Upper lobe of right lung (tissue), 1 donor: ENCODE measurements at regions not wholly inside any gene's neighbourhood (a gene's known extent, or its start where the extent isn't known, plus 50 kb on each side); places are given as distances from the start of the nearest gene placed in this dataset.

Experiments used
- ATAC-seq: fragments of 200-7000 bp; cut with Tn5 transposase; one replicate; pipeline ENCODE4 v1.9.1; 2020; ENCODE audit warnings: mild to moderate bottlenecking, moderate library complexity
- DNase-seq: peaks from one replicate; pipeline ENCODE4 v3.0.0-alpha.2; 2020
- H3K27ac ChIP-seq: fragments of 200-600 bp; one replicate; pipeline ENCODE4 v1.8.0; 2022
- H3K27me3 ChIP-seq: fragments of 200-600 bp; one replicate; pipeline ENCODE4 v1.8.0; 2022; ENCODE audit warnings: mild to moderate bottlenecking
- H3K36me3 ChIP-seq: fragments of 200-600 bp; one replicate; pipeline ENCODE4 v1.8.0; 2022
- H3K4me1 ChIP-seq: fragments of 200-600 bp; one replicate; pipeline ENCODE4 v1.8.0; 2022
- H3K4me3 ChIP-seq: fragments of 200-600 bp; one replicate; pipeline ENCODE4 v1.8.0; 2022; ENCODE audit warnings: mild to moderate bottlenecking
- H3K9me3 ChIP-seq: fragments of 200-600 bp; one replicate; pipeline ENCODE4 v1.8.0; 2022
- CTCF ChIP-seq: fragments of 200-600 bp; IDR thresholded peaks from one replicate; pipeline ENCODE4 v1.8.0; 2022; ENCODE audit warnings: antibody characterized with exemption
- intact Hi-C: fragments of 100-400 bp; cut with DNase I; formaldehyde crosslinking; loops from one replicate; pipeline ENCODE4 v1.11.0; 2022
- donor health status: DM: no; HTN: yes; CAD: no; lungs with severe emphysema.

DNA sequence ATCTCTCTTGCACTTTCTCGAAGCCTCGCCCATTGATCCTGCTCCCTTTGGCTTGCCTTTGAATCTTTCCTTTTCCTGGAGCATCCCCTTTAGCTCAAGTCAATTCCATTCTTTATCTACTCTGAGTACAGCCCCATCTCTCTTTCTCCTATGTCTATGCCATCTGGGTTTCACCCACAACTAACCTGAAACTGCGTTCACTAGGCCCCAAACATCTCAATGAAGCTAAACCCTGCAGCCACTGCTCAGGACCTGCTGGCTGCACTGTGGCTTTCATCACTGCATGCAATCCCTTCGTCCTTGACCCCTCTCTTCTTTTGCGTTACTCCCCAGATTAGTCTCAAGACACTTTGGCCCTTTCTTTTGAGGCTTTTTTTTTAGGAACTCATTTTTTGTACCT lies 81.6 kb upstream of the CYRIA start:
- ATAC-seq: no peak
- Histone ChIP-seq H3K4me1 (no peaks in the 10 kb centered on the region), H3K27ac (no peak overlapping the region), H3K9me3 (no peaks in the 10 kb centered on the region), H3K4me3 (no peak overlapping the region), H3K27me3 (no peaks in the 10 kb centered on the region), H3K36me3 (no peaks in the 10 kb centered on the region)
- intact Hi-C loops: no loop called here
- TF ChIP-seq CTCF: no peak
- no peak for DNase-seq

DNA sequence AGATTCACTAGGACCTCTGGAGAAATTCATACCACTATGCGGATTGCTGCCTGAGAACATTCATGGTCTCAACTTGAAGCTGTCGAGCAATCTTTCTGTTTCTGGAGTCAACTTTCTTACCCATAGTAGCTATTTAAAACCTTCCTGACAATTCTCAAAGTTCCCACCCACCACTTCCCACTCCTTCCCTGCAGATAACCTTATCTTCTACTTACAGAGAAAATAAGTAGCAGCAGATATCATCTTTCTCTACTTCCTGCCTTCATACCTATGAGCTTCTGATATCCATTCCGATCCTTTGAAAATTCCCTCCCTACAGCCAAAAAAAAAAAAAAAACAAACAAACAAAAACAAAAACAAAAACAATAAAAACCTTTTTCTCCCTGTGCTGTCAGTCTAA lies 81.2 kb upstream of the CYRIA start:
- Histone ChIP-seq H3K36me3 (no peaks in the 10 kb centered on the region), H3K27ac (no peak overlapping the region), H3K27me3 (no peaks in the 10 kb centered on the region), H3K4me1 (no peaks in the 10 kb centered on the region), H3K9me3 (no peaks in the 10 kb centered on the region), H3K4me3 (no peak overlapping the region)
- no peak for TF ChIP-seq CTCF
- intact Hi-C loops: no loop called here
- ATAC-seq: no peak
- no peak for DNase-seq

DNA sequence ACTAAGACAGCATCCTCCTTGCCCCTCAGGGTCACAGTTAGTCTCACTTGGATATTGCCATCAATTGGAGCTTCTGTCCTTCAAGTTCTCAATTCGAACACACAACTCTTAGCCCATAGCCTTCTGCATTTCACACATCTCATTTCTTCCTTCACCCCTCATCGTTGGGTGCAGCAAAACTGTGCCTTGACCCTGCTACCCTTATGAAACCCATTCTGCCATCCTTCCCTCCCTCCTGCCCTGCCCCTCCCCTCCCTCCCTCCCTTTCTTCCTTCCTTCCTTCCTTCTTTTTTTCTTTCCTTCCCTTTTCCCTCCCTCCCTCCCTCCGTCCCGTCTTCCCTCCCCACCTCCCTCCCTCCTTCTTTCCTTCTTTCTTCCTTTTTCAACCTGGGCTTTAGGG lies 80.7 kb upstream of the CYRIA start:
- ATAC-seq: no peak
- intact Hi-C loops: no loop called here

DNA sequence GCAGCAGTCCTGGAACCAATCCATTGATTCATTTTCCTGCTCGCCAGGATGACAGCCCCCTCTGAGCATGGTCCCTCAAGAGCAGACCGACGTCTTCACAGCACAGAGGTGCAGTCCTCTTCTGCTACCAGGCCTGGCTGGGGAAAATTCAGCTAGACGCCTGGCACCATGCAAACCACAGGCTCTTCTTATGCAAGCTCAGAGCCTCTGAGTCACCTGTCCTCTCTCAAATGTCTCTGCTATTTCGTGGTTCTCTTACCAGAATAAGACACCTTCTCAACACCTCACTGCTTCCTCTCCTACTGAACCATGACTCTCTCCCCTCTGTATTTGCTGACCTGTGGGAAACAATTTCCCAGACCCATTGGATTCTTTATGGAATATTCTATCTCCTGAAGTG lies 79.8 kb upstream of the CYRIA start:
- Histone ChIP-seq H3K36me3 (no peaks in the 10 kb centered on the region), H3K4me3 (no peak overlapping the region), H3K9me3 (no peaks in the 10 kb centered on the region), H3K4me1 (no peaks in the 10 kb centered on the region), H3K27me3 (no peaks in the 10 kb centered on the region), H3K27ac (no peak overlapping the region)
- TF ChIP-seq CTCF: no peak
- ATAC-seq: no peak
- DNase-seq: no peak
- intact Hi-C loops: no loop called here

More for the DNA sequence above, 80.7 kb upstream of the CYRIA start:
- DNase-seq: no peak
- H3K9me3 ChIP-seq: no peaks in the 10 kb centered on the region
- no peaks in the 10 kb centered on the region for H3K4me1 ChIP-seq
- no peaks in the 10 kb centered on the region for H3K36me3 ChIP-seq
- no peak overlapping the region for H3K4me3 ChIP-seq
- no peaks in the 10 kb centered on the region for H3K27me3 ChIP-seq
- TF ChIP-seq CTCF: no peak
- no peak overlapping the region for H3K27ac ChIP-seq

GRCh38 chr2:16744521-16744920 lies 78.9 kb upstream of the CYRIA start:
- Histone ChIP-seq H3K27me3 (no peaks in the 10 kb centered on the region), H3K9me3 (no peaks in the 10 kb centered on the region), H3K4me1 (no peaks in the 10 kb centered on the region), H3K4me3 (no peak overlapping the region), H3K36me3 (no peaks in the 10 kb centered on the region), H3K27ac (no peak overlapping the region)
- no peak for DNase-seq
- TF ChIP-seq CTCF: no peak
- intact Hi-C loops: no loop called here
- ATAC-seq: no peak

- Histone ChIP-seq H3K9me3 (no peaks in the 10 kb centered on the region), H3K36me3 (no peaks in the 10 kb centered on the region), H3K27ac (no peak overlapping the region), H3K27me3 (no peaks in the 10 kb centered on the region), H3K4me3 (no peak overlapping the region), H3K4me1 (no peaks in the 10 kb centered on the region)
- TF ChIP-seq CTCF: no peak
- ATAC-seq: no peak
- intact Hi-C loops: no loop called here
- no peak for DNase-seq
These were observed 76.4 kb upstream of the CYRIA start for GRCh38 chr2:16742026-16742425.
